Muscle of leg (tissue), 3 donors: ENCODE measurements at regions not wholly inside any gene's neighbourhood (a gene's known extent, or its start where the extent isn't known, plus 50 kb on each side); places are given as distances from the start of the nearest gene placed in this dataset.
A peak's percentile ranks its signal among the peaks of the same experiment; 100 is the strongest.

ENCODE experiments used
- DNase-seq: peaks from one replicate; pipeline ENCODE4 v3.0.0; 2013
- H3K27ac ChIP-seq: one replicate; pipeline ENCODE4 v1.5.1; 2013; ENCODE audit warnings: mild to moderate bottlenecking, low read length, control low read depth
- H3K27me3 ChIP-seq: one replicate; pipeline ENCODE4 v1.6.1; 2013; ENCODE audit warnings: low read length; ENCODE audit not compliant: control insufficient read depth, insufficient read depth
- H3K36me3 ChIP-seq: one replicate; pipeline ENCODE4 v1.6.1; 2013; ENCODE audit warnings: low read length; ENCODE audit not compliant: control insufficient read depth, insufficient read depth
- H3K4me1 ChIP-seq: one replicate; pipeline ENCODE4 v1.6.1; 2013; ENCODE audit warnings: low read length; ENCODE audit not compliant: control insufficient read depth, insufficient read depth
- H3K4me3 ChIP-seq: one replicate; pipeline ENCODE4 v1.5.1; 2013; ENCODE audit warnings: low read length, control low read depth
- H3K9me3 ChIP-seq: replicated peaks from 2 replicates; pipeline ENCODE4 v1.6.1; 2013; ENCODE audit warnings: low read depth, low read length; ENCODE audit not compliant: control insufficient read depth
- WGBS: methylation state at CpG from one replicate; pipeline ENCODE4 v1.1.5; 2013; ENCODE audit warnings: missing lambda C conversion rate; ENCODE audit not compliant: insufficient coverage; 5-methylcytosine and 5-hydroxymethylcytosine counted together

- Histone ChIP-seq H3K27me3 (peaks cover 14% of the 10 kb centered on the region), H3K4me1 (peaks cover 15% of the 10 kb centered on the region), H3K4me3 (no peak overlapping the region), H3K9me3 (no peaks in the 10 kb centered on the region), H3K36me3 (no peaks in the 10 kb centered on the region), H3K27ac (no peak overlapping the region)
- 20% methylated on average over 1 of the region's 2 CpGs for WGBS
- DNase-seq, result peak; percentile 39
Observed at GRCh38 chr16:54366943-54367342, 80.4 kb upstream of the IRX3 start.

- Histone ChIP-seq H3K27ac (no peak overlapping the region), H3K9me3 (no peaks in the 10 kb centered on the region), H3K36me3 (no peaks in the 10 kb centered on the region), H3K4me1 (peaks cover 12% of the 10 kb centered on the region), H3K4me3 (no peak overlapping the region), H3K27me3 (peaks cover 20% of the 10 kb centered on the region)
- DNase-seq, result no peak
- 93% methylated on average over 7 of the region's 10 CpGs for WGBS
Observed at GRCh38 chr16:54365990-54366634, 79.5 kb upstream of the IRX3 start.

- no peak overlapping the region for H3K27ac ChIP-seq
- H3K9me3 ChIP-seq, result no peaks in the 10 kb centered on the region
- H3K4me3 ChIP-seq, result no peak overlapping the region
- H3K27me3 ChIP-seq, result peaks cover 6% of the 10 kb centered on the region
- H3K4me1 ChIP-seq, result peaks cover 4% of the 10 kb centered on the region
- WGBS, result 75% methylated on average over 3 of the region's 6 CpGs
- no peak for DNase-seq
- H3K36me3 ChIP-seq, result no peaks in the 10 kb centered on the region
Observed at GRCh38 chr16:54363766-54364165, 77.2 kb upstream of the IRX3 start.

- 25% methylated on average over 4 of the region's 18 CpGs for WGBS
- Histone ChIP-seq H3K9me3 (no peaks in the 10 kb centered on the region), H3K36me3 (no peaks in the 10 kb centered on the region), H3K4me1 (peaks cover 4% of the 10 kb centered on the region), H3K4me3 (no peak overlapping the region), H3K27me3 (peaks cover 6% of the 10 kb centered on the region), H3K27ac (no peak overlapping the region)
- DNase-seq, result no peak
Observed at GRCh38 chr16:54362591-54363206, 76.1 kb upstream of the IRX3 start.

- no peak overlapping the region for H3K4me3 ChIP-seq
- 60% methylated on average over 1 of the region's 1 CpG for WGBS
- DNase-seq, result no peak
- H3K27me3 ChIP-seq, result peaks cover 6% of the 10 kb centered on the region
- no peaks in the 10 kb centered on the region for H3K36me3 ChIP-seq
- H3K9me3 ChIP-seq, result no peaks in the 10 kb centered on the region
- H3K4me1 ChIP-seq, result peaks cover 3% of the 10 kb centered on the region
- H3K27ac ChIP-seq, result no peak overlapping the region
Observed at GRCh38 chr16:54361246-54361645, 74.7 kb upstream of the IRX3 start.

GRCh38 chr16:54360681-54361080 lies 74.1 kb upstream of the IRX3 start:
- no peak overlapping the region for H3K4me3 ChIP-seq
- H3K9me3 ChIP-seq, result no peaks in the 10 kb centered on the region
- H3K36me3 ChIP-seq, result no peaks in the 10 kb centered on the region
- H3K27ac ChIP-seq, result no peak overlapping the region
- no peak for DNase-seq
- WGBS, result 33% methylated on average over 1 of the region's 5 CpGs
- peaks cover 3% of the 10 kb centered on the region for H3K4me1 ChIP-seq
- H3K27me3 ChIP-seq, result peaks cover 6% of the 10 kb centered on the region

- H3K4me1 ChIP-seq, result peaks cover 3% of the 10 kb centered on the region
- WGBS, result no CpG with 5 or more reads among the region's 5 CpGs
- H3K27ac ChIP-seq, result no peak overlapping the region
- H3K27me3 ChIP-seq, result peaks cover 6% of the 10 kb centered on the region
- peaks cover 3% of the 10 kb centered on the region for H3K9me3 ChIP-seq
- no peak overlapping the region for H3K4me3 ChIP-seq
- no peak for DNase-seq
- H3K36me3 ChIP-seq, result no peaks in the 10 kb centered on the region
Observed at GRCh38 chr16:54359555-54359954, 73.0 kb upstream of the IRX3 start.

GRCh38 chr16:54359081-54359480 lies 72.5 kb upstream of the IRX3 start:
- no peak overlapping the region for H3K4me3 ChIP-seq
- 100% methylated on average over 1 of the region's 9 CpGs for WGBS
- peaks cover 6% of the 10 kb centered on the region for H3K27me3 ChIP-seq
- H3K4me1 ChIP-seq, result peaks cover 3% of the 10 kb centered on the region
- H3K27ac ChIP-seq, result no peak overlapping the region
- H3K9me3 ChIP-seq, result peaks cover 5% of the 10 kb centered on the region
- H3K36me3 ChIP-seq, result no peaks in the 10 kb centered on the region
- DNase-seq, result no peak

GRCh38 chr16:54356391-54356790 lies 69.8 kb upstream of the IRX3 start:
- Histone ChIP-seq H3K36me3 (no peaks in the 10 kb centered on the region), H3K27ac (no peak overlapping the region), H3K4me1 (peaks cover 3% of the 10 kb centered on the region), H3K27me3 (no peaks in the 10 kb centered on the region), H3K4me3 (no peak overlapping the region), H3K9me3 (peaks cover 5% of the 10 kb centered on the region)
- no peak for DNase-seq
- WGBS, result no CpG with 5 or more reads among the region's 1 CpG

- Histone ChIP-seq H3K27ac (no peak overlapping the region), H3K36me3 (no peaks in the 10 kb centered on the region), H3K27me3 (no peaks in the 10 kb centered on the region), H3K4me3 (no peak overlapping the region), H3K9me3 (peaks cover 5% of the 10 kb centered on the region), H3K4me1 (peaks cover 3% of the 10 kb centered on the region)
- no peak for DNase-seq
- no CpG with 5 or more reads among the region's 1 CpG for WGBS
Observed at GRCh38 chr16:54355251-54355650, 68.7 kb upstream of the IRX3 start.
